Stimulated activated CD8-positive, alpha-beta memory T cell treated with anti-CD3 and anti-CD28 coated beads, Interleukin-15, amount 100 ng/mL, for 1 hour (primary cell): ENCODE measurements at regions not wholly inside any gene's neighbourhood (a gene's known extent, or its start where the extent isn't known, plus 50 kb on each side); places are given as distances from the start of the nearest gene placed in this dataset.

ENCODE experiments used
- DNase-seq: peaks from one replicate; pipeline ENCODE4 v3.0.0-alpha.2; 2020; ENCODE audit warnings: low read depth

- no peak for DNase-seq
Measured at GRCh38 chr14:66421990-66422946, 63.9 kb upstream of the CCDC196 start.

DNA sequence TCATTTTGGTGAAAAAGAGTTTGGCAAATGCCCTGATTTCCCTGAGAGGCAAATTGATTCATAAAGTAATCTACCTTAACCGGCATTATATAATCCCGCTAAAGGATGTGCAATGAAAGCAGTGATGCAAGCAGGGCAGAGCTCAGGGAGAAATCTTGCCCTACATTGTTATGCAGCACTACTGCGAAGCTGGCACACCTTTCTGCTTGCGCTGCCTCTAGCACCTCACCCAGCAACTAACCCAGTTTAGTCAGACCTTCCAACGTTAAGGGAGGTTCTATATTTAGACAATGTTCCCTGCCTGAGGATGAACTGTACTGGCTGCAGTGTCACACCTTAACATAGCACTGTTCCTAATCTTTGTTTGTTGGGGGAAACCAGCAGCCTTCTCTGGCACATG, 60.8 kb upstream of the CCDC196 start:
- no peak for DNase-seq

GRCh38 chr14:66426451-66426850, 59.7 kb upstream of the CCDC196 start:
- no peak for DNase-seq

DNA sequence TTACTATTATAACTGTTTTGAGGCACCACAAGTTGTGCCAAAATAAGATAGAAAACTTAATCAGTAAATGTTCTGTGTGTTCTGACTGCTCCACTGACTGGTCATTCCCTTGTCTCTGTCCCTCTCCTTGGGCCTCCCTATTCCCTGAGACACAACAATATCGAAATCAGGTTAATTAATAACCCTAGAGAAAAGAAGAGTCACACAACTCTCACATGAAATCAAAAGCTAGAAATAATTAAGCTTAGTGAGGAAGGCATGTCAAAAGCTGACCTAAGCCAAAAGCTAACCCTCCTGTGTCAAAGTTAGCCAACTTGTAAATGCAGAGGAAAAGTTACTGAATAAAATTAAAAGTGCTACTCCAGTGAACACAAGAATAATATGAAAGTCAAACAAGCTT, 53.8 kb upstream of the CCDC196 start:
- DNase-seq, result no peak

DNA sequence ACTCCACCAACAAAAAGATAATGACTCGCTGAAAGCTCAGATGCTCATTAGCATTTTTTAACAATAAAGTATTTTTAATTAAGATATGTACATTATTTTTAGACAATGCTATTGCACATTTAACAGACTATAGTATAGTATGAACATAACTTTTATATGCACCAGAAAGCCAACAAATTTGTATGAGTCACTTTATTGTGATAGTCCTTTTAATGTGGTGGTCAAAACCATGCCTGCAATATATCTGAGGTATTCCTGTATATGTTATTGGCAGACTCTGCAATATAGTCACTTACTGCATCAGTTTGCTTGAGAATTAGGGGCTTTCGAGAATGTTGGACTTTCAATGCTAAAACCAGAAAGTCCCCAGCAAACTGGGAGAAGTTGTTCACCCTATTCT, 51.7 kb upstream of the CCDC196 start:
- DNase-seq, result no peak

GRCh38 chr14:66435683-66436082, 50.5 kb upstream of the CCDC196 start:
- no peak for DNase-seq
